ENCODE measurements at regions not wholly inside any gene's neighbourhood (a gene's known extent, or its start where the extent isn't known, plus 50 kb on each side); places are given as distances from the start of the nearest gene placed in this dataset.

GRCh38 chr11:116179401-116179800 lies 593.4 kb downstream of the BUD13 start:
- no peak for DNase-seq (ENCODE audit: low spot score)

- DNase-seq (ENCODE audit: low spot score), result no peak
Observed at GRCh38 chr11:116177521-116178210, 595.1 kb downstream of the BUD13 start.

GRCh38 chr11:116176484-116177005 lies 596.2 kb downstream of the BUD13 start:
- DNase-seq (ENCODE audit: low spot score), result no peak

- DNase-seq (ENCODE audit: low spot score), result no peak
Observed at GRCh38 chr11:116175707-116176106, 597.1 kb downstream of the BUD13 start.

- no peak for DNase-seq (ENCODE audit: low spot score)
Observed at GRCh38 chr11:116173941-116174911, 598.6 kb downstream of the BUD13 start.

GRCh38 chr11:116173506-116173905 lies 599.3 kb downstream of the BUD13 start:
- DNase-seq (ENCODE audit: low spot score), result no peak

GRCh38 chr11:116172851-116173250 lies 599.9 kb downstream of the BUD13 start:
- DNase-seq (ENCODE audit: low spot score), result no peak

GRCh38 chr11:116172156-116172555 lies 600.6 kb downstream of the BUD13 start:
- DNase-seq (ENCODE audit: low spot score), result no peak

- no peak for DNase-seq (ENCODE audit: low spot score)
Observed at GRCh38 chr11:116171271-116172140, 601.3 kb downstream of the BUD13 start.

GRCh38 chr11:116170526-116171120 lies 602.2 kb downstream of the BUD13 start:
- no peak for DNase-seq (ENCODE audit: low spot score)

GRCh38 chr11:116169776-116170175 lies 603.0 kb downstream of the BUD13 start:
- DNase-seq (ENCODE audit: low spot score), result no peak

- DNase-seq (ENCODE audit: low spot score), result no peak
Observed at GRCh38 chr11:116168459-116168787, 604.4 kb downstream of the BUD13 start.

GRCh38 chr11:116167706-116168458 lies 604.9 kb downstream of the BUD13 start:
- DNase-seq (ENCODE audit: low spot score), result no peak

- DNase-seq (ENCODE audit: low spot score), result no peak
Observed at GRCh38 chr11:116166573-116167465, 606.0 kb downstream of the BUD13 start.

GRCh38 chr11:116164843-116165242 lies 607.9 kb downstream of the BUD13 start:
- no peak for DNase-seq (ENCODE audit: low spot score)

- DNase-seq (ENCODE audit: low spot score), result no peak
Observed at GRCh38 chr11:116162886-116163230, 609.9 kb downstream of the BUD13 start.

- DNase-seq (ENCODE audit: low spot score), result no peak
Observed at GRCh38 chr11:116162086-116162885, 610.5 kb downstream of the BUD13 start.

- DNase-seq (ENCODE audit: low spot score), result no peak
Observed at GRCh38 chr11:116148645-116149044, 624.1 kb downstream of the BUD13 start.

- no peak for DNase-seq (ENCODE audit: low spot score)
Observed at GRCh38 chr11:116148056-116148455, 624.7 kb downstream of the BUD13 start.
